AG08396 (cell line): ENCODE measurements at regions not wholly inside any gene's neighbourhood (a gene's known extent, or its start where the extent isn't known, plus 50 kb on each side); places are given as distances from the start of the nearest gene placed in this dataset.

Source experiments
- DNase-seq: peaks from one replicate; pipeline ENCODE4 v3.0.0; 2012; ENCODE audit warnings: low spot score, mixed read lengths

DNA sequence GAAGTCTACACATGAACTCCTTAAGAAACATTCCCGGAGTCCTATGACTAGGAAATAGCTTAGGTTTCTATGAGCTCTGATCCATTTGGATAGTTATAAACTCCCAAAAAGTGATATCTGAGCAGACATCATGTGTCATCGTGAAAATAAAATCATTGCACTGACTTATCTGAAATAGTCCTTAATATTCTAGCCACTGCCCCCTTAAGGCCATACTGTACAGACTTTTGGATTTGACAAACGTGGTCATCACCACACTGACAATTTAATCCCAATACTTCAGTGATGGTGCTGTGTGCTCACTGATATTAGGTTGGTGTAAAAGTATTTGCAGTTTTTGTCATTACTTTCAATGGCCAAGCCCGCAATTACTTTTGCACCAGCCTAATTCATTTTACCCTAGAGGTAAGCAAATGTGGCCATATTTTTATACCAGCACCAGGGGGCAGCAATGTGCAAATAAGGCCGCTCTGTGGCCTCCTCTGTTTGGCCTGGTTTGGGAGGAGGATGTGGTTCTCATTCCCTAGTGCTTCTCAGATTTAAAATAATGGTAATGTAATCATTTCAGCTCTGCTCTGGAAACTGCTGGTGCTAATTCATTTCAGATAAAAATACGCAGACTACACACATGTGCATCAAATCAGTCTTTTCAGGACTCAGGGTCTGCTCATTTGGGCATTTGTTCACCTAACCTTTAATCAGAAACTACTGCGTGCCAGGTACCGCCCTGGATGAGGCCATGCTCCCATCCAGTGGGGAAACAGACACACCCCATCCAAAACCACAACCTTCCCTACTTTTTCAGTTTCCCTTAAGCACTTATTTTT is 196.4 kb upstream of the C1QTNF7 start:
- peak; percentile 74 for DNase-seq

DNA sequence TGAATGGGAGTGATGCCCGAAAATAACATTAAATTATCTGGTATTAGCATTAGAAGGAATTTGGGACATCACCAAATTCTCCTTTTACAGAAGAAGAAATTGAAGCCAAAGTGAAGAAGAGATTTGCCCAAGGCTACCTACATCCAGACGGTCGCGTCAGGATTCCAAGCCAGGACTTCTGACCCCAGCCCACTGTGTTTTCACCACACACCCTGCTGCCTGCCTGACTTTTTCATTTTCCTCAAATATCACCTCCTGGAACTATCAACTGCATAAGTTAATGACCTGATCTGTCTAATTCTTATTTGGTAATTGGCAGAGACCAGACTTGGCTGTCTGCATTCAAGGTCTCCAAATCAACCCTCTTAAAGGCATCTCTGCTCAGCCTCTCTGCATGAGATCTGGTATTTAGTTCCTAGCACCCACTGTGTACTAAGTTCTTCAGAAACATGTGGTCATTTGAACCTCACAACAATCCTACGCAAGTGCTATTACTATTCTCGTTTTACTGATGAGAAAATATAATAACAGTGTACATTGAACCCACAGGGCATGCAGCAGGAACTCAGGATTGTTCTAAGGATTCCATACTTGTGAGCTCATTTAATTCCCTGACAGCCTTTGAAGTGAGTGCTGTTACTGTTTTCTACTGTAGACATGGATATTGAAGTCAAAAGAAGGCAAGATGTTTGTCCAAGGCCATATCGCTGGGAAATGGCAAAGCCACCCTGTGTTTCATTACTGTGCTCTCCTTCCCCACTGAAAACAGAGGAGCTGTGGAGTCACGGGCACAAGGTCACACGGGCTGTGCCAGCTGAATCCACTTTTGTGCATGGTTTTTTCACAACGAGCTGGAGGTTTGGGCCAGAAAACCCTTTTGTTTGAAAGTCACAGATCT is 195.2 kb upstream of the C1QTNF7 start:
- peak; percentile 42 for DNase-seq

DNA sequence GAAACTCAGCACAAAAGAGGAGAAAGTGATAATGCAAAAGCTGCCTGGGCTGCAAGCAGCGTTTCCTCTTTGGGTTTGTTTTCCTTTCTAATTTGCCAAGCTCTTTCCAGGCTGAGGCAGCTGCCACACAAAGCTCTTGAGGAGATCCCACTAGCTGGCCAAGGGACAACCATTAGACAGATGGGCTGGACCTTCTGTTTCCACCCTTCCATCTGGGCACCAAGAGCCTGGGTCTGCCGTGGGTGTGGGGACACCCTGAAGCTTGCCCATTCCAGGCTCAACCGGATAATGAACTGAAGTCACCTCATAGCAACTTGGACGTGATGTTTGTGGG is 194.6 kb upstream of the C1QTNF7 start:
- DNase-seq, result no peak

DNA sequence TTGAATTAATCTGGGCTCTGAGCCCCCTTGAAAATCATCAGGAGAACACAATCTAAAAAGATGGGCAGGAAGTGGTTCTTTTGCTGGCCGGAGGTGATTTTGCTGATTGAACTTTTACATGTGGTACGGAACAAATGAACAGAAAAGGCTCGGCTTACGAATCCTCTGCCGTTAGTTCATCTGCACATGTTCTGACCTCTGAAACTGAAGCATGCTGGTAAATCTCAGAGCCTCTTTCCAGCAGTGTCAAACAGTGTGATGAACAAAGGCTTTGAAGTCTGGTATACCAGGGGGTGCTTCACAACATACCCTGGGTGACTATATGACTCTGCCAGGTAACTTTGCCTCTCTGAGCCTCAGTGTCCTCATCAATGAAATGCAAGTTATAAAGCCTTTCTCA is 194.2 kb upstream of the C1QTNF7 start:
- DNase-seq, result no peak

DNA sequence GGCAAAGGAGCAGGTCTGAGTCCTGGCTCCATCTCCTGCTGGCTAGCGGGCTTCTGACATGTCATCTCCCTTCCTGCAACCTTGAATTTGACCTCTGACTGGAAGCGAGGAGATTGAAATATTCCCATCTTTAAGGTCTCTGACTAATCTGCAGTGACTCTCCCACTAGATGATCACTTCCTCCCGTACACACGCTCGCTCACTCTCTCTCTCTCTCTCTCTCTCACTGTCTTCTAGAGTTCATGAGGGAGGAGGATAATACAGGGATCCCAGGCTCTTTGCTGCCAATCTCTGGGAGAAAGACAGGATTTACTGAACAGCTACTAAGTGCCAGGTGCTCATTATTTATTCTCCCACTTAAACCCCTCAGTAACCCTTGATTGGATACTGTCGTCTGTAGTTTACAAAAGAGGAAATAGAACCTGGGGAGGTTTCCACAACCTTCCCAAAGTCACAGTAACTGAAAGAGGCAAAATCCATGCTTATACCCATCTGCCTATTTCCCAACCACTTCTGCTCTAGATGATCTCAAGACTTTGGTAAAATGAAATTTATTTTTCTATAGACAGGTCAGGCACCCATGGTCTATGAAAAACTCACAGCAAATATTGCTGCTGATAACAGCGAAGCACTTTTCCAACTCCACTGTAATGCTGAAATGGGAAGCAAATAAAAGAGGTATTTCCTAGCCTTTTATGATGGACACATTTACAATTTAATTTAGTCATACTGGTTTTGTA is 193.5 kb upstream of the C1QTNF7 start:
- DNase-seq, result peak; percentile 56

DNA sequence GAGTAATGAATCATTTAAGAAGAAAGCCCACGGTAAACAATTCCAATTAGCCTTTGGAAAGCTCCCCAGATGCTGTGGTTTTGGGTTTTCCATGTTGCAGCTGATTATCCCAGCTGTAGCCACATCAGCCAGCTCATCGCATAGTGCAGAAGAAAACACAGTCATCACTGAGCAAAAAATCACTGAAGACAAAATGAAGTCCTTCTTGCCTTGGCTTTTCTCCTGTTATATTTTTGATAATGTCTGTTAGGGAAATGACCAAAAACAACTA is 193.0 kb upstream of the C1QTNF7 start:
- DNase-seq, result peak; percentile 72

DNA sequence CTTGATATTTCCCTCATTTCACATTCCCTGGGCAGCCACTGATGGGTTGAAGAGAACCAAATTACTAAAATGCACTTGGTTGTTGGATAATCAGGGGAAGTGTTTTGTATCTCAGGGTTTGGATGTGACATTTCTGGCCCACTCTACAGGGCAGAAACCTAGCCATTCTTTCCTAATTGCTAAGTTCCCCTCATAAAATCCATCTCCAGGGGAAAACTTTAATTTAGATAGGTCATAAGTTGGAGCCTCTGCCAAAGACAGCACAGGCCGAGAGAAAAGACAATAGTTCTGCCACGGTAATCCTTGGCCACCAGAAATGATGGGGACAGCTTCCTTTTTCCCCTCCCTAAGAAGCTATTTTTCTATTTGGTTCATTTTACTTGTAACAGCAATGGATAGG is 192.7 kb upstream of the C1QTNF7 start:
- DNase-seq, result no peak

DNA sequence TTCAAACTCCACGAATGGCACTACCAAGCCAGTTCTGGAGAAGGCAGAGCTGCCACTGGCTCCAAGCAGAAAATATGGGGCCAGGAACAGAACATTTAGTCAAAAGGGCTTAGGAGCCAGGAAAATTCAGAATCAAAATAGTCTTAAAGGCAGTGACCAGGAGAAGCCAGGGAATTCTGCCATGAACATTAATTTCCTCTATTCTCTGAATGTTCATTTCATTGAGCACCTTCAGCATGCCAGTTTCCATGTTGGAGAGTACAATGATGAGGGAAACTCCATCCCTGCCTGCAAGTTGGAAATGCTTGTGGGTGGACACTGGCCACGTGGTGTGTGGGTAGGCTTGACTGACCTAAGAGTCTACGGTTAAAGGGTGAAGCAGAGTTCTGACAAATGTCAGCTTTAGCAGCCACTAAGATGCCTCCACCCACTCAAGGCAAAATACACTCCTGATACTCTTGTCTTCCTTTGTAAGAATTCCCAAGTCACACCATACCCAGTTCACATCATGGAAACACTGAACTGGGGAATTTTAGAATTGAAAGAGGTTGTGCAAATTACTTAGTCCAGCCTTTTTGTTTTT is 190.1 kb upstream of the C1QTNF7 start:
- DNase-seq, result no peak

DNA sequence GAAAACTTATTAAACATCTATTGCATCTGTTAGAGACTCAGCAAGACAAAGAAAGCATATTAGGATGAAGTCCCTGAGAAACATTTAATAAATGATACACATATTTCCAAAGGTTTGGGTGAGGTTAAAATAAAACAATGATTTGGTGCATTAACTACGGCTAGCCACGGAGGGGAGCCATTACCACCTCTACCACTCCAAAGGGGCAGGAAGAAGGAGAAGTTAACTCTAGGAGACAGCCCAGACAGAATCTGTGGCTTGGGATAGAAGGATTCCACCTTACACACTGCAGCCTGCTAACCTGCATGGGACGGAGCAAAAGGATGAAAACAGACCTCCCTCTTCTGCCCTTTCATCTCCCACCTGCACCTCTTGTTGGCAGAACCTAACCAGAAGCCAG is 189.1 kb upstream of the C1QTNF7 start:
- DNase-seq, result peak; percentile 64

DNA sequence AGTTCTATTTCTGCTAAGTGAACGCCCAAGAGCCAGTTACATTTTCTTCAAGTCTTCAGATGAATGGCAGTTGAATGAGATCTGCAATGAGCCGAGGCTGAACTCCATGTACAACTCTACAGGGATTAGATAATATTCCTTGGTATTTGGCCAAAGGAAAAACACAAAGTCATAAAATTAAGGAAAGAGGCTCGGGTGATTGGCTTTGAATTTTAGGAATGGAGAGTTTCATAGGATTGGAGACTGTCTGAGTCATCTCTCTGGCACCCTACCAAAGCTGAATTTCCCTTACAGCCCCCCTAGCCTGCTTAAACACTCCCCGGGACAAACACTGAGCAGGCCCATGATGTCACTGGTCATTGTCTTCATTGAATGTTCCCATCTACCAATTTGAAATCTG is 188.0 kb upstream of the C1QTNF7 start:
- DNase-seq, result no peak

DNA sequence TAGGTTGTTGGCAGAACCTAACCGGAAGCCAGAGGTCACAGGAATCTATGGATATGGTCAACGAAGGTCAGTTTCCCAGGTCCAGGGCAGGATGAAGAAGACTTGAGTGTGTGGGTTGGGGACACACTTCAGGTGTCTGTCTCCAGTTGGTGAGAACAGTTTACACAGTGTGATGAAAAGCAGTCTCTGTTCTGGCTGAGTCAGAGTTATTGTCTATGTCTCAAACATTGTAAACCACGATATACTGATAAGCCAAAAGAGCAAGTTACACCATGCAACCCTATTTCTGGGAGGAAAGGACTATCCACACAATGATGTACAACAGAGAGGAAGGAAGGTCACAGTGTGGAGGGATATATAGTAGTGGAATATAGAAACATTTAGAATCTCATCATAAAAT is 187.1 kb upstream of the C1QTNF7 start:
- DNase-seq, result no peak

DNA sequence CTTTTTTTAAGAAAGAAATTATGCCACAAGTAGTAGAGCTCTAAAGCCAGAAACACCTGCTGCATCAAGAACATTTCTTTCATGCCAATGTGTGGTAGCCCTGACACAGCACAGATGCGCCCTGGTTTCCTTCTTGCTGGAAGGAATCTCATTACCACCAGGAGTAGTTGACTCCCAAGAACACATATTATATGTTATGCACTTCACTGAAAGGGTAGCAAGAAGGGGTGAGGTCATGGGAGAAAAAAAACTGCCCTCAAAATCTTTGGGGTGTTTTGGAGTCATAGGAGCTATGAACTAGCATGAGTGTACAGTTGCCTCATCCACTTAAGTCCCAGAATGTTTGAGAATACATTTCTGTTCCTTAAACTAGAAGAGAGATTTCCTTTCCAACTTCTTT is 185.8 kb upstream of the C1QTNF7 start:
- DNase-seq, result no peak

DNA sequence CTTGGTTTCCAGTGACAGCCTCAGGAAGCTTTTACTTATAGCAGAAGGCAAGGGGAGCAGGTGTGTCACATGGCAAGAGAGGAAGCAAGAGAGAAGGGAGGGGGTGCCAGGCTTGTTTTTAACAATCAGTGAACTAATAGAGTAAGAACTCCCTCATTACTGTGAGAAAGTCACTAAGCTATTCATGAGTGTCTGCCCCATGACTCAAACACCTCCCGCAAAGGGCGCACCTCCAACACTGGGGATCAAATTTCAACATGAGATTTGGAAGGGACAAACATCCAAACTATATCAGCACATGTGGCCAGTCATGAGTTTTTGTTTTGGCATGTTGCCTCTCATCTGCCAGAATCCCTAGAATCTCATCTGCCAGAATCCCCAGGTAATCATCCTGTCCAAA is 183.5 kb upstream of the C1QTNF7 start:
- DNase-seq, result no peak

DNA sequence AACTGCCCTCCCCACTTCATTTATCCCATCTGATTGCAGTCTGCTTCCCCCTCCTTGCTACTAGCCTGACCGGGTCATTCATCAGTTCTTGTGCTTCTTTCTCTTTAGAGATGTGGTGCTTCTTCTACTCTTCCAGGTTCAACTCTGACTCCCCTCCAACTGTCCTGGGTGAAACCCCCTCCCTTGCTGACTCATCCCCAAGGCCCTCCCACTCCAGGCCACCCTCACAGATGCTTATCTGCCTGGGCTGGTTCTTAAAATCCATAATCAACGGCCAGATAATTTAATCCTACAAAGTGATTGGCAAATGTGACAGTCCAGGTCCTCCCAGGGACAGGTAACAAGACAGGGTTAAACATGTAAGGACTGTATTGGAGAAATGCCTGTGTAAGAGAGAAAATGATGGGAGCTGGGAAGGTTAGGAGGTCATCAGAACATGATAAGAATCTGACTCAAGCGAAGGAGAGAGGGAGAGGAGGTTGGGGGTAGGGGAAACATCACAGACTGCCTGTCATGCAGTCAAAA is 182.8 kb upstream of the C1QTNF7 start:
- no peak for DNase-seq

DNA sequence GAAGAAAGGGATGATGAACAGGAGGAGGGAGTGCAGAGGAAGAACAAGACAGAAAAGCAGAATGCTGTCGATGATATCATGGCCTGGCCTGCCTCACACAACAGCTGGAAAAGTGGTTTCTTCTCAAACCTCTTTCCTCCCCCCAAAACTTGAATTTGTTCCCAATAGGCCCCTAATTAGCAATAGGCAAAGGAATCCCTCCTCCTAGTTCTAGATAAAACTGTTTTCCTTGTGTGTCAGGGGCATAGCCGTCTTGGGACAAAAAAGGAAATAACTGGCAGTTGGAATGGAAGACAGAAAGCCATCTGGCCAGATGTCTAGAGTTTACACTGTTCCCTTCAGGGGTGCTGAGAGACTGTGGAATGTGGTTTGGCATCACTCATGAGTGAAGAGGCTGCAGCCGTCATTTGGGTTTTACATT is 177.8 kb upstream of the C1QTNF7 start:
- DNase-seq, result no peak

DNA sequence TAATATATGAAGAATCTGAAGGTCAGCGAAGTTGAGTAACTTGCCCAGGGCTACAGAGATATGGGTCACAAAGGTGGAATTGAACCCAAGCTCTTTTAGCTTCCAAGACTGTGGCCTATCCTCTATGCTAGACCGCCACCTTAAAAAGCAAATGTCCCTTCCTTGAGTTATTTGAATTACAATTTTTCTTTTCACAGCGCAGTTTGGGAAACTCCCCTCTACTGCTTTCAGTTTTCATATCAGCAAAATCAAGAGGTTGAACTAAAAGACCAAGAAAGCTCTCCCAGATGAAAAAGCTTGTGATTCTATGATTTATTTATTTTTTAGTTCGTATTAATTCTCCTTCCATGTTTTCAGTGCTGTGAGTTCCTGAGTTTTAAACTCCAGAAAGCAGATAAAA is 174.5 kb upstream of the C1QTNF7 start:
- no peak for DNase-seq

DNA sequence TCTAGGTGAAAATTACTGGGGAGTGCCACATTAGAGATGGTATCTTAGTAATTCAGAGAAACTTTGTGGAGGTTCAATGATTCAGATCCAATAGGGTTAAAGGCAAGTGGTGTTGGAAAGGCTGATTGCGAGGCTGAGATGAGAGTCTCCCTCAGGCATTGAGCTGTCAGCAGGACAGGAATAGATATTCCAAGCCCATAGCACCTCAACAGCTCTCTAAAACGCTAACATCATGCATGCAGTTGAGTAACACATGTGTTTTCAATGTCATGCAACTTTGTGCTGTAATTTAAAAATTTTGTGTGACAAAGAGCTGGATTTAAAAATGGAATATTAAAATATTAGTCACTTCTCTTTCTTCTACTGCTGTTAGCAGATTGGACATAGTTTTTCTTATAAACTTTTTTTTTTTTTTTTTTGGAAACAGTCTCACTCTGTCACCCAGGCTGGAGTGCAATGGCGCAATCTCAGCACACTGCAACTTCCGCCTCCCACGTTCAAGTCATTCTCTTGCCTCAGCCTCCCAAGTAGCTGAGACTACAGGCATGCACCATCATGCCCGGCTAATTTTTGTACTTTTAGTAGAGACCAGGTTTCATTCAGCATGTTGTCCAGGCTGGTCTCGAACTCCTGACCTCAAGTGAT is 173.5 kb upstream of the C1QTNF7 start:
- no peak for DNase-seq

DNA sequence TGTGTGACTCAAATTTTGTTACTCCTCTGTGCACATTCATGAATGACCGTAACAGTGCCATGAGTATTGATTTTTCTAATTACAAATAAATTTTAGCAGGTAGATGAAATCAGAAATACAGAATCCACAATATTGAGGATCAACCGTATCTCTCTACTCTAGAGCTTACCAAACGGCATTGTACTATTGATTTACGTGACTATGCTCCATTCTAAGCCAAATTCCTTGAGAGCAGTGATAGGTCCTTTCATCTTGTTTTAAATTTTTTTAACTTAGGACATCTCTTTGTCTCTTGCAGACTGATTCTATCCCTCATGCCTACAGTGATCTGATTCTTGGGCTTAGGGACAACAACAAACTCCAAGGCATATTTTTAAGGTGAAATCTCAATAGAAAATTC is 172.3 kb upstream of the C1QTNF7 start:
- DNase-seq, result no peak

DNA sequence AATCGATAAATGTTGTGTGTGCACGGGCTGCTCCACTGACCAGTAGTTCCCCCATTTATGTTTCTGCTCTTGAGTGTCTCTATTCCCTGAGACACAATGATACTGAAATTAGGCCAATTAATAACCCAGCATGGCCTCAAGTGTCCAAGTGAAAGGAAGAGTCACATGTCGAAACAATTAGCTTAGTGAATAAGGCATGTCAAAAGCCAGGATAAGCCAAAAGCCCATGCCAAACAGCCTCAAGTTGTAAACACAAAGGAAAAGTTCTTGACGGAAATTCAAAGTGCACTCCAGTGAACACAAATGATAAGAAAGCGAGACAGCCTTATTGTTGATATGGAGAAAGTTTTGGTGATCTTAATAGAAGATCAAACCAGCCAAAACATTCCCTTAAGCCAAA is 167.1 kb upstream of the C1QTNF7 start:
- no peak for DNase-seq

DNA sequence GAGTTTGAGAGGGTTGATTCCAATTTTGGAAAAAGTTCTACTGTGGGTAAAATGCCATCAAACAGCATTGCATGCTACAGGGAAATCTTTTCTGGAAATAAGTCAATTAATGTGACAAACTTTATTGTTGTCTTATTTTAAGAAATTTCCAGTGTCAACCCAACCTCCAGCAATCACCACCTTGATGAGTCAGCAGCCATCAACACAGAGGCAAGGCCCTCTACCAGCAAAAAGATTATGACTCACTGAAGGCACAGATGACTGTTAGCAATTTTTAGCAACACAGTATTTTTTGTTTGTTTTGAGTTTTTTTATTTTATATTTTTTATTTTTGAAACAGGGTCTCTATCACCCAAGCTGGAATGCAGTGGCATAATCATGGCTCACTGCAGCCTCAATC is 165.4 kb upstream of the C1QTNF7 start:
- DNase-seq, result no peak

DNA sequence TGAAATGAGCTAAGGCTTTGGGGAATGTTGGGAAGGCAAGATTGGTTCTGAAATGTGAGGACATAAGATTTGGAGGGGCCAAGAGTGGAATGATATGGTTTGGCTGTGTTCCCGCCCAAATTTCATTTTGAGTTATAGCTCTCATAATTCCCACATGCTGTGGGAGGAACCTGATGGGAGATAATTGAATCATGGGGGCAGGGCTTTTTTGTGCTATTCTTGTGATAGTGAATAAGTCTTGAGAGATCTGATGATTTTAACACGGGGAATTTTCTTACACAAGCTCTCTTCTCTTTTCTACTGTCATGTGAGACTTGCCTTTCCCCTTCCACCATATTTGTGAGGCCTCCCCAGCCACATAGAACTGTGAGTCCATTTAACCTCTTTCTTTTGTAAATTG is 157.6 kb upstream of the C1QTNF7 start:
- no peak for DNase-seq

DNA sequence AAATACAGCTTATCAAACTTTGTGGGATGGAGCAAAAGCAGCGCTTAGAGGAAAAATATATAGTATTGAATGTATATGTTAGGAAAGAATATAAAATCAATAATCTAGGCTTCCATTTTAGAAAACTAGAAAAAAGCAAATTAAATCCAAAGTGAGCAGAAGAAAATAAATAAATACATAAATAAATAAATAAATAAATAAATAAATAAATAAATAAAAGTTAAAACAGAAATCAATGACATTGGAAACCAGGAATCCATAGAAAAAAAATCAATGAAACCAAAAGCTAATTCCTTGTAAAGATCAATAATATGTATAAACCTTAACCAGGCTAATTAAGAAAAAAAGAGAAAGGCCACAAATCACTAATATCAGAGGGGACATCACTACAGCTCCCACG is 141.8 kb upstream of the C1QTNF7 start:
- no peak for DNase-seq
